CD4-positive, alpha-beta T cell treated with Interferon alpha-2 for 1 hour (primary cell): ENCODE measurements at regions not wholly inside any gene's neighbourhood (a gene's known extent, or its start where the extent isn't known, plus 50 kb on each side); places are given as distances from the start of the nearest gene placed in this dataset.
"Not testable (repeated sequence)": the region's sequence is repeated elsewhere in the genome, so short reads cannot be mapped to it uniquely, and the experiment has no call there.

Source experiments
- DNase-seq, 2 donors: peaks; one replicate each; pipeline ENCODE4 v3.0.0-alpha.2; 2020 to 2022

- no peak for DNase-seq
Observed at GRCh38 chr12:127590868-127591267, 676.1 kb upstream of the TMEM132C start.

GRCh38 chr12:127592245-127592644, 674.7 kb upstream of the TMEM132C start:
- DNase-seq: no peak

DNA sequence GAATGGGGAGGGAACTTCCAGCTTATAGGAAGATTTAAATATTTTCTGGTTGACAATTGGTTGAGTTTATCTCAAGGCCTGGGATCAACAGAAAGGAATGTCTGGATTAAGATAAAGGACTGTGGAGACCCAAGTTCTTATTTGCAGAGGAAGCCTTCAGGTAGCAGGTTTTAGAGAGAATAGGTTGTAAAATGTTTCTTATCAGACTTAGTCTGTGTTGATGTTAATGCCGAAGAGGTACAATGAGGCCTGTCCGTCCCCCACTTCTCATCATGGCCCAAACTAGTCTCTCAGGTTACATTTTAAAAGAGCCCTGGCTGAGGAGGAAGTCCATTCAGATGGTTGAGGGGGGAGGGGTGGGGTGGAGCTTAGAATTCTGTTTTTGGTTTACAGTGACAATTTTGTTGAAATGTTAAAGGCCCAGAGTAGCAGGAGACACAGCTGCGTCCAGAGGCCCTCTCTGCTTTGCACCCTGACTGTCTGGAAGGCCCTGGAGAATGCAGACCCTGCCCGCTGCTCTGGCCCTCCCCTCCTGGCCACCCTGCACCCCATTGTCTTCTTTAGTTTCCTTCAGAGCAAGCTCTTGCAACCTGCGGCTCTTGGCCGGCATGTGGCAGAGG, 672.5 kb upstream of the TMEM132C start:
- DNase-seq: no peak

GRCh38 chr12:127595506-127595905, 671.5 kb upstream of the TMEM132C start:
- DNase-seq: no peak

GRCh38 chr12:127596891-127597290, 670.1 kb upstream of the TMEM132C start:
- DNase-seq: no peak

DNA sequence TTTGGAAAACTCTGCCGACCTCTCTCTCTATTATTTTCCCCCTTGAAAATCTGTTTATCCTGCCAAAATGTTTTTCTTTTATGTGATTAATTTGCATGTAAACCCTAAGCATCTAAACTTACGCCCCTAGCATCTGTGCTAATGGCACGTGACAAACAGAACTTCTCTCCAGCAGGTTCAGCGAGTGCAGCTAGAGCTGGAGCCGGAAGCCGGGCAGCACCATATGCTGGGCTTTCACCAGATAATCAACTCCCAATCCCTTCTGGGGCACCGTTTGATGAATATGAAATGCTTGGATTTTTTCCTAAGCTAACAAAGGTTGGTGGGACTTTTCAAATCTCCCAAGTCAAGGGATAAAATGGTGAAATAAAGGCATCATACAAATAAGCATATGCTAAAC, 667.5 kb upstream of the TMEM132C start:
- DNase-seq: no peak

DNA sequence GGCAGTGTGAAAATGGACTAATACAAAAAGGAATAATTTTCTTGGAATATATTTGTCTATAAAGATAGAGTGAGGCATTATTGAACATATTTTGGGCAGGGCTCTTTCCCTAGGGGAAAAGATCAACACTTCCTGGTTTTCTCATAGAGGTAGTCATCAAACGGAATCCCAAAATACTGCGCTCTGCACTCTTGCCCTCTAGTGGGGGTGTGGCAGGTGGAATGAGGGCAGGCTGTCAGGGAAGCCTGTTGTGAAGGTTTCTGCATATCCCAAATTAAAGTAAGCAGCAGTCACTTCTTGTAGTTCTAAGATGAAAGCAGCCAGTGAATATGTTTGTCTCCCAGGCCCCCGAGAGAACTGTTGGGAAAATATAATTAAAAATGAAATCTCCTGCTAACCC, 666.8 kb upstream of the TMEM132C start:
- DNase-seq: no peak

DNA sequence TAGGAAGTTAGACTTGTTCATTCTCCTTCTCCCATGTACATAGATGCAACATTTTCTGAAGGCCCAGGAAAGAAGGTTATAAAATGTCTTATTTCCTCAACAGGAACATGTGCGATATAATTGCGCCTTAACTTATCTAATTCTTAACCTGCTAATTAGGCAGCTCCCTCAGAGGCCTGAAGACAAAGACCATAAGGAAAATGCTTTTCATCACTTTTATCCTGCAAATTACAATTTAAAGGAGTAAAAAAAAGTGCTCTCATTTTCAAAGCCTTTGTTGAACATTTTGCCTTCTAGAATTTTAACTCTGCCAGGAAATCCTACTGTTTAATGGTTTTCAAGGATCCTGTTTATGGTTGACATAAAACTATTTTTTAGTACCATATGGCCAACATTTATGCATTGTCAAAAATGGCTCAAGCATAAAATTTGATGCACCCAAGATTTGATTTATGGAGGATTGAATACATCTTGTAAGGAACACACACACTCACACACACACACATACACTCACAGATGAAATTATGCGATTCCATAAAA, 660.4 kb upstream of the TMEM132C start:
- no peak for DNase-seq

- DNase-seq: no peak
Observed at GRCh38 chr12:127607146-127607725, 659.7 kb upstream of the TMEM132C start.

GRCh38 chr12:127608359-127608758, 658.6 kb upstream of the TMEM132C start:
- not testable (repeated sequence) for DNase-seq

- no peak for DNase-seq
Observed at GRCh38 chr12:127613056-127613455, 653.9 kb upstream of the TMEM132C start.

GRCh38 chr12:127619869-127620734, 646.9 kb upstream of the TMEM132C start:
- DNase-seq: no peak

GRCh38 chr12:127620735-127621355, 646.1 kb upstream of the TMEM132C start:
- no peak for DNase-seq

DNA sequence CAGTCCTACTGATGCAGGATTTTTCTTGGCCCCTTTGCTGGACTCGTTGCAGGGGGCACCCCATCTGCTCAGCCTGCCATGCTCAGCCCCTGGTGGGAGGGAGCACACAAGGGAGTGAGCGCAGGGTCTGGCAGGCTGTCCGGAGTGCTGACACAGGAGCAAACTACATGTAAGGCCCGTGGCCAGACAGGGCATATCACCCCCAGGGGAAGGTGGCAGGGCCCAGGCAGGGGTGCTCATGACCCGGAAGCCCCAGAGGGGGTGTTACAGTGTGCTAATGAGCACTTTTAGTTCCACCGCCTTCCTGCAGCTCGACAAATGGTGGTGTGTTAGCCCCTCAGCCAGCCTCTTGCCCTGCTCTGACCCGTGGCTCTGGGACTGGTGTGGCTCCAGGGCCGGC, 645.6 kb upstream of the TMEM132C start:
- no peak for DNase-seq

DNA sequence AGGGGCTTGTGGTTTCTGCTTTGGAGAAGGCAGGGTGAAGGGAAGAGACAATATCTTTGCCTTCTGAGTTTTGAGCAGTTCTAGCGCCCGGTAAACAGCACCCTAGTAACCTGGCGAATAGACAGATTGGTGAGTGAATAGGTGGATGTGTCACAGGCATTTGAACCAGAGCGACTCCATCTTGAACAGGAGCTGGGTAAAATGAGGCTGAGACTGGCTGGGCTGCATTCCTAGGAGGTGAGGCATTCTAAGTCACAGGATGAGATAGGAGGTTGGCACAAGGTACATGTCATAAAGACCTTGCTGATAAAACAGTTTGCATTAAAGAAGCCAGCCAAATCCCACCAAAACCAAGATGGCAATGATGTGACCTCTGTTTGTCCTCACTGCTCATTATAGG, 643.6 kb upstream of the TMEM132C start:
- DNase-seq: no peak

DNA sequence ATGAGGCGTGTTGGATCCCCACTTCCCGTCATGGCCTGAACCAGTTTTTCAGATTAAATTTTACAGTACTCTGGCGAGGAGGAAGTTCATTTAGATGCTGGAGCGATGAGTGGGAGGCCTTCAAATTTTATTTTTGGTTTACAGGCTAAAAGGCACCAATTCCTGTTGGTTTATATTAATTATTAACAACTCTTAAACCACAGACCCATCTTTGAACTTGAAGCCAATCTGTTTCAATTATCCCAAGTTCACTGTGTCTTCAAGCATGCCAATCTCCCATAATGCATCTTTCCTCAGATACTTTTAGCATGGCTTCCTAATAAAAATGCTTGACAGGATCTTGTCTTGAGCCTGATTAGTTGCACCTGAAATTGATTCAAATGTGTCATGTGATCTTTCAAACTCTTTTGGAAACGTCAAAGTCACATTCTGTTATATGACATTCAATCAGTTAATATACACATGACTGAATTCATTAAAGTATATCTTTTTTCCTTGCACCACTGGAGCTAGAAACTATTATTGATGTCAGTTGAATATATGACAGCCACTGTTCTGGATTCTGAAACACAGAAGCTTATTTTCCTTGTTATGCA, 641.7 kb upstream of the TMEM132C start:
- no peak for DNase-seq

DNA sequence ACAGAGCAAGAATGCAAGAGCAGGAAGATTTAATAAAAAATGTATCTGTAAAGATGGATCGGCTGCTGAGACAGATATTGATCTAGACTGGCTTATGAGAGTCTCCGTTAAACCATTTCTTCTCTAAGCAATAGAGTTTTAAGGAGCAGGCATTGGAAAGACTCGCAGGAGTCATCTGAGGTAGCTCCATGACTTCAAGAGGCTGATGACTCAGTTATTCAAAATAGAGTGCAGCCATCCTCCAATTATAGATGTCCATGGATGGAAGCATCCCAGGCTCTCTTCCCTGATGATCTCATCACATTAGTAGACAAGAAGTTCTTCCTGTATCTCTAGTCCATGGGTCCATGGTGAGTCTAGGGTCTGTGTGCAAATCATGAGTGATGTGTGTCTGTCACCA, 638.3 kb upstream of the TMEM132C start:
- DNase-seq: no peak

GRCh38 chr12:127629066-127629820, 637.7 kb upstream of the TMEM132C start:
- no peak for DNase-seq

- no peak for DNase-seq
Observed at GRCh38 chr12:127632461-127632860, 634.5 kb upstream of the TMEM132C start.

GRCh38 chr12:127635838-127636237, 631.1 kb upstream of the TMEM132C start:
- DNase-seq: no peak

DNA sequence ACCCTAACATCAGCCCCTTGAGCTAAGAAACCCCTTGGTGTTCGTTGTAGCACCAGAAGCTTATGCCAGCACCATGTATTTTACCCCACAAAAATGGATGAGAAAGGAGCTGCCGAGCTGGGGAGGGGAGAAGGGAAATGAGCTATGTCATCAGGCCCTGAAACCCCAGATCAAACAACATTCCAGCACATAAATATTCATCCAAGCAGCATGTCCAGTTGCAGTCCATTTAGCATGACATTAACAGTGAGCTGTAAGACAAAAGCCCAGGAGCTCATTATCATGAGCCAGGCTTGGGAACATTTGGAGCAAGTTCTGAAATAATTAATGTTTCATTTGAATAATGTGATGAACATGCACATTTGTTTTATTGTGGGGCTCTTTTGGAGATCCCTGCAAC, 630.1 kb upstream of the TMEM132C start:
- DNase-seq: no peak
